Neural cell (in vitro differentiated cells): ENCODE measurements at regions not wholly inside any gene's neighbourhood (a gene's known extent, or its start where the extent isn't known, plus 50 kb on each side); places are given as distances from the start of the nearest gene placed in this dataset.

Experiments used
- CTCF ChIP-seq: fragments of 450-650 bp; IDR thresholded peaks from 2 replicates; pipeline ENCODE4 v1.5.1; 2014; ENCODE audit warnings: antibody characterized with exemption, mild to moderate bottlenecking, moderate library complexity; ENCODE audit not compliant: poor library complexity, severe bottlenecking
- EP300 ChIP-seq: fragments of 450-650 bp; conservative IDR thresholded peaks from 2 replicates; pipeline ENCODE4 v1.6.1; 2014; ENCODE audit warnings: antibody characterized with exemption, mild to moderate bottlenecking, moderate library complexity; ENCODE audit not compliant: poor library complexity, severe bottlenecking
- EZH2 ChIP-seq: fragments of 200-600, 300-800 bp; shearing (Covaris generic), sonication (generic); IDR thresholded peaks from 2 replicates; pipeline ENCODE4 v1.6.1; 2014; ENCODE audit warnings: antibody characterized with exemption, low read length, borderline replicate concordance, mild to moderate bottlenecking; ENCODE audit not compliant: insufficient read depth, poor library complexity, severe bottlenecking
- POLR2AphosphoS5 ChIP-seq: IDR thresholded peaks from 2 replicates; pipeline ENCODE4 v1.6.1; 2012
- RAD21 ChIP-seq: fragments of 450-650 bp; conservative IDR thresholded peaks from 2 replicates; pipeline ENCODE4 v1.6.1; 2014; ENCODE audit warnings: antibody characterized with exemption, mild to moderate bottlenecking, moderate library complexity

- no peak for TF ChIP-seq CTCF
- TF ChIP-seq POLR2AphosphoS5, result no peak
- TF ChIP-seq RAD21, result no peak
- TF ChIP-seq EP300, result no peak
- TF ChIP-seq EZH2, result no peak
Measured at GRCh38 chr4:8704632-8705031, 112.1 kb downstream of the CPZ start.
